ENCODE measurements at regions not wholly inside any gene's neighbourhood (a gene's known extent, or its start where the extent isn't known, plus 50 kb on each side); places are given as distances from the start of the nearest gene placed in this dataset.

GRCh38 chr3:17967111-17967510 lies 224.7 kb upstream of the TBC1D5 start:
- in situ Hi-C loops (cut with HindIII; ENCODE audit: low pct_unique_long_range_greater_than_20kb, low sequenced_read_pairs), result no loop called here
- TF ChIP-seq JUND (IDR thresholded peaks at IDR 0.05; ENCODE audit: low read depth), result no peak
- DNase-seq (ENCODE audit: low read depth in 1 of 2, low spot score in 1 of 2), result peak in 1 of 2 experiments; percentile 26

GRCh38 chr3:17965331-17965730 lies 222.9 kb upstream of the TBC1D5 start:
- in situ Hi-C loops (cut with HindIII; ENCODE audit: low pct_unique_long_range_greater_than_20kb, low sequenced_read_pairs), result no loop called here
- no peak for DNase-seq (ENCODE audit: low read depth in 1 of 2, low spot score in 1 of 2)
- TF ChIP-seq JUND (IDR thresholded peaks at IDR 0.05; ENCODE audit: low read depth), result no peak

- DNase-seq (ENCODE audit: low read depth in 1 of 2, low spot score in 1 of 2), result no peak
- in situ Hi-C loops (cut with HindIII; ENCODE audit: low pct_unique_long_range_greater_than_20kb, low sequenced_read_pairs), result no loop called here
- TF ChIP-seq JUND (IDR thresholded peaks at IDR 0.05; ENCODE audit: low read depth), result no peak
Observed at GRCh38 chr3:17964108-17964507, 221.7 kb upstream of the TBC1D5 start.

GRCh38 chr3:17955411-17955810 lies 213.0 kb upstream of the TBC1D5 start:
- DNase-seq (ENCODE audit: low read depth in 1 of 2, low spot score in 1 of 2), result no peak
- TF ChIP-seq JUND (IDR thresholded peaks at IDR 0.05; ENCODE audit: low read depth), result no peak
- in situ Hi-C loops (cut with HindIII; ENCODE audit: low pct_unique_long_range_greater_than_20kb, low sequenced_read_pairs), result no loop called here

- no peak for DNase-seq (ENCODE audit: low read depth in 1 of 2, low spot score in 1 of 2)
- no peak for TF ChIP-seq JUND (IDR thresholded peaks at IDR 0.05; ENCODE audit: low read depth)
Observed at GRCh38 chr3:17954801-17955200, 212.4 kb upstream of the TBC1D5 start.

GRCh38 chr3:17951241-17951640 lies 208.8 kb upstream of the TBC1D5 start:
- DNase-seq (ENCODE audit: low read depth in 1 of 2, low spot score in 1 of 2), result no peak

More at GRCh38 chr3:17954801-17955200, 212.4 kb upstream of the TBC1D5 start:
- in situ Hi-C loops (cut with HindIII; ENCODE audit: low pct_unique_long_range_greater_than_20kb, low sequenced_read_pairs), result no loop called here

GRCh38 chr3:17949101-17949500 lies 206.7 kb upstream of the TBC1D5 start:
- in situ Hi-C loops (cut with HindIII; ENCODE audit: low pct_unique_long_range_greater_than_20kb, low sequenced_read_pairs), result no loop called here
- no peak for TF ChIP-seq JUND (IDR thresholded peaks at IDR 0.05; ENCODE audit: low read depth)
- DNase-seq (ENCODE audit: low read depth in 1 of 2, low spot score in 1 of 2), result no peak

More at GRCh38 chr3:17951241-17951640, 208.8 kb upstream of the TBC1D5 start:
- in situ Hi-C loops (cut with HindIII; ENCODE audit: low pct_unique_long_range_greater_than_20kb, low sequenced_read_pairs), result no loop called here
- no peak for TF ChIP-seq JUND (IDR thresholded peaks at IDR 0.05; ENCODE audit: low read depth)

- no peak for TF ChIP-seq JUND (IDR thresholded peaks at IDR 0.05; ENCODE audit: low read depth)
- DNase-seq (ENCODE audit: low read depth in 1 of 2, low spot score in 1 of 2), result no peak
- in situ Hi-C loops (cut with HindIII; ENCODE audit: low pct_unique_long_range_greater_than_20kb, low sequenced_read_pairs), result no loop called here
Observed at GRCh38 chr3:17947833-17948232, 205.4 kb upstream of the TBC1D5 start.

- DNase-seq (ENCODE audit: low read depth in 1 of 2, low spot score in 1 of 2), result no peak
- in situ Hi-C loops (cut with HindIII; ENCODE audit: low pct_unique_long_range_greater_than_20kb, low sequenced_read_pairs), result no loop called here
- TF ChIP-seq JUND (IDR thresholded peaks at IDR 0.05; ENCODE audit: low read depth), result no peak
Observed at GRCh38 chr3:17946619-17947018, 204.2 kb upstream of the TBC1D5 start.

GRCh38 chr3:17945799-17946399 lies 203.5 kb upstream of the TBC1D5 start:
- in situ Hi-C loops (cut with HindIII; ENCODE audit: low pct_unique_long_range_greater_than_20kb, low sequenced_read_pairs), result no loop called here
- DNase-seq (ENCODE audit: low read depth in 1 of 2, low spot score in 1 of 2), result no peak
- no peak for TF ChIP-seq JUND (IDR thresholded peaks at IDR 0.05; ENCODE audit: low read depth)

GRCh38 chr3:17945018-17945798 lies 202.8 kb upstream of the TBC1D5 start:
- TF ChIP-seq JUND (IDR thresholded peaks at IDR 0.05; ENCODE audit: low read depth), result no peak
- no peak for DNase-seq (ENCODE audit: low read depth in 1 of 2, low spot score in 1 of 2)
- in situ Hi-C loops (cut with HindIII; ENCODE audit: low pct_unique_long_range_greater_than_20kb, low sequenced_read_pairs), result no loop called here

GRCh38 chr3:17942856-17943255 lies 200.4 kb upstream of the TBC1D5 start:
- no peak for TF ChIP-seq JUND (IDR thresholded peaks at IDR 0.05; ENCODE audit: low read depth)
- in situ Hi-C loops (cut with HindIII; ENCODE audit: low pct_unique_long_range_greater_than_20kb, low sequenced_read_pairs), result no loop called here

GRCh38 chr3:17941766-17942165 lies 199.3 kb upstream of the TBC1D5 start:
- DNase-seq (ENCODE audit: low read depth in 1 of 2, low spot score in 1 of 2), result no peak
- no peak for TF ChIP-seq JUND (IDR thresholded peaks at IDR 0.05; ENCODE audit: low read depth)
- in situ Hi-C loops (cut with HindIII; ENCODE audit: low pct_unique_long_range_greater_than_20kb, low sequenced_read_pairs), result no loop called here

More at GRCh38 chr3:17942856-17943255, 200.4 kb upstream of the TBC1D5 start:
- DNase-seq (ENCODE audit: low read depth in 1 of 2, low spot score in 1 of 2), result no peak

Data from T47D (cell line).